ENCODE measurements at regions not wholly inside any gene's neighbourhood (a gene's known extent, or its start where the extent isn't known, plus 50 kb on each side); places are given as distances from the start of the nearest gene placed in this dataset.

DNA sequence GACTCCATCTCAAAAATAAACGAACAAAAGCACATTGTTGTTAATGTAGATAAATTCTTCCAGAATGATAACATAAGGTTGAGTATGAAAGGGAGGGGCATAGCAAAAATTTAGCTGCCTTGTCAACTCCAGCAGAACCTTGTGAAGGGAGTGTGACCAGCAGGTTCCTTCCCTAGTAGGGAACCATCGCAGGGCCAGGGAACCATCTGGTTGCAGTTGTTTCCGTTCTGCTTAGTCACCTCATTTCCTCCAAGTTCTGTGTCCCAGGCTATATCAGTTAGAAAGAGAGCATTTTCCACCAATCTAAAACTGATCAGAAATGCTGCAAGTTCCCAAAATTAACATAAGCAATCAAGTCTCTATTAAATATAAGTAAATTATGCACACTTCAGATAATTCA lies 126.7 kb upstream of the BLID start:
- TF ChIP-seq, protein P1, sequence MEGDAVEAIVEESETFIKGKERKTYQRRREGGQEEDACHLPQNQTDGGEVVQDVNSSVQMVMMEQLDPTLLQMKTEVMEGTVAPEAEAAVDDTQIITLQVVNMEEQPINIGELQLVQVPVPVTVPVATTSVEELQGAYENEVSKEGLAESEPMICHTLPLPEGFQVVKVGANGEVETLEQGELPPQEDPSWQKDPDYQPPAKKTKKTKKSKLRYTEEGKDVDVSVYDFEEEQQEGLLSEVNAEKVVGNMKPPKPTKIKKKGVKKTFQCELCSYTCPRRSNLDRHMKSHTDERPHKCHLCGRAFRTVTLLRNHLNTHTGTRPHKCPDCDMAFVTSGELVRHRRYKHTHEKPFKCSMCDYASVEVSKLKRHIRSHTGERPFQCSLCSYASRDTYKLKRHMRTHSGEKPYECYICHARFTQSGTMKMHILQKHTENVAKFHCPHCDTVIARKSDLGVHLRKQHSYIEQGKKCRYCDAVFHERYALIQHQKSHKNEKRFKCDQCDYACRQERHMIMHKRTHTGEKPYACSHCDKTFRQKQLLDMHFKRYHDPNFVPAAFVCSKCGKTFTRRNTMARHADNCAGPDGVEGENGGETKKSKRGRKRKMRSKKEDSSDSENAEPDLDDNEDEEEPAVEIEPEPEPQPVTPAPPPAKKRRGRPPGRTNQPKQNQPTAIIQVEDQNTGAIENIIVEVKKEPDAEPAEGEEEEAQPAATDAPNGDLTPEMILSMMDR (conservative IDR thresholded peaks at IDR 0.05; ENCODE audit: low read depth, low read length): no peak
- TF ChIP-seq POLR2A (IDR thresholded peaks at IDR 0.05; ENCODE audit: low read depth, low read length) (no peak), RFX5 (IDR thresholded peaks at IDR 0.05; ENCODE audit: low read depth, low read length) (no peak), MAZ (IDR thresholded peaks at IDR 0.05; ENCODE audit: borderline replicate concordance, low read depth, low read length) (no peak), RAD21 (IDR thresholded peaks at IDR 0.05; ENCODE audit: low read length) (no peak), BHLHE40 (IDR thresholded peaks at IDR 0.05; ENCODE audit: low read depth, low read length) (no peak), MXI1 (IDR thresholded peaks at IDR 0.05; ENCODE audit: borderline replicate concordance, low read depth, low read length) (no peak), NFE2L2 (IDR thresholded peaks at IDR 0.05; ENCODE audit: low read depth, low read length) (no peak), CEBPB (IDR thresholded peaks at IDR 0.05; ENCODE audit: low read depth, low read length) (no peak), FOS (IDR thresholded peaks at IDR 0.05; ENCODE audit: low read depth, low read length) (no peak)
- TF ChIP-seq, protein P2, sequence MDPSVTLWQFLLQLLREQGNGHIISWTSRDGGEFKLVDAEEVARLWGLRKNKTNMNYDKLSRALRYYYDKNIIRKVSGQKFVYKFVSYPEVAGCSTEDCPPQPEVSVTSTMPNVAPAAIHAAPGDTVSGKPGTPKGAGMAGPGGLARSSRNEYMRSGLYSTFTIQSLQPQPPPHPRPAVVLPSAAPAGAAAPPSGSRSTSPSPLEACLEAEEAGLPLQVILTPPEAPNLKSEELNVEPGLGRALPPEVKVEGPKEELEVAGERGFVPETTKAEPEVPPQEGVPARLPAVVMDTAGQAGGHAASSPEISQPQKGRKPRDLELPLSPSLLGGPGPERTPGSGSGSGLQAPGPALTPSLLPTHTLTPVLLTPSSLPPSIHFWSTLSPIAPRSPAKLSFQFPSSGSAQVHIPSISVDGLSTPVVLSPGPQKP (IDR thresholded peaks at IDR 0.05; ENCODE audit: borderline replicate concordance, low read depth, low read length): no peak
- no peak overlapping the region for H2BK120ac ChIP-seq (ENCODE audit: low read depth, low read length)
- no peaks in the 10 kb centered on the region for H4K20me1 ChIP-seq (ENCODE audit: insufficient read depth, low read length)
- H2BK15ac ChIP-seq (ENCODE audit: low read depth, low read length): no peak overlapping the region
- ChIA-PET POLR2A (ENCODE audit: unreplicated experiment) (no interaction called here), CTCF (no interaction called here)
- in situ Hi-C loops (cut with MboI; ENCODE audit: low sequenced_read_pairs) (no loop called here), intact Hi-C loops (cut with micrococcal nuclease) (no loop called here), dilution Hi-C loops (cut with HindIII; ENCODE audit: low sequenced_read_pairs, unreplicated experiment) (no loop called here)
- no peak overlapping the region for H3K4me3 ChIP-seq (ENCODE audit: insufficient read depth, low read depth, low read length)
- no peaks in the 10 kb centered on the region for H3K79me1 ChIP-seq (ENCODE audit: low read depth in 1 of 2, low read length in 2 of 2)
- no peaks in the 10 kb centered on the region; the same call in 1 of the 2 replicates for H3K9me3 ChIP-seq (ENCODE audit: control insufficient read depth, insufficient read depth, low read length)
- H2BK5ac ChIP-seq (ENCODE audit: low read depth, low read length, poor library complexity, severe bottlenecking): no peak overlapping the region
- H2BK20ac ChIP-seq (ENCODE audit: low read depth, low read length): no peak overlapping the region
- DNase-seq: no peak
- peaks cover 18% of the 10 kb centered on the region for H3K36me3 ChIP-seq (ENCODE audit: control insufficient read depth, insufficient read depth, low read length)
- WGBS, 2 experiments (ENCODE audit: extremely low coverage in 2 of 2, insufficient read length in 1 of 2): no CpG with 5 or more reads among the region's 3 CpGs
- no peak overlapping the region for H3K27ac ChIP-seq (ENCODE audit: insufficient read depth, low read length)
- no peak for ATAC-seq (ENCODE audit: low read depth)
- no peak overlapping the region for H3K23ac ChIP-seq (ENCODE audit: low read depth, low read length)
- no peak overlapping the region for H3K56ac ChIP-seq (ENCODE audit: extremely low read depth, insufficient read depth, low read length)
- no peak overlapping the region for H2AK5ac ChIP-seq (ENCODE audit: low read depth, low read length)
- BruUV-seq (replicated peaks): no TSS peak
- no peak overlapping the region for H2AK9ac ChIP-seq (replicated peaks; ENCODE audit: low read depth, low read length, poor library complexity)
- H3K9ac ChIP-seq (ENCODE audit: low read depth, low read length): no peak overlapping the region
- no peak overlapping the region for H2AFZ ChIP-seq (replicated peaks; ENCODE audit: low read length, poor library complexity)
- H3K4me1 ChIP-seq (ENCODE audit: control insufficient read depth, insufficient read depth, low read length): no peaks in the 10 kb centered on the region; the same call in 1 of the 2 replicates
- H3K4ac ChIP-seq (ENCODE audit: low read depth, low read length): no peak overlapping the region
- H3K4me2 ChIP-seq (ENCODE audit: low read depth, low read length): no peak overlapping the region
- no peak overlapping the region for H4K8ac ChIP-seq (ENCODE audit: low read depth in 2 of 2, low read length in 2 of 2)
- no peak overlapping the region for H3K14ac ChIP-seq (replicated peaks; ENCODE audit: low read depth, low read length)
- no peaks in the 10 kb centered on the region for H3K9me1 ChIP-seq (ENCODE audit: insufficient read depth, low read length)
- no peak overlapping the region for H4K5ac ChIP-seq (ENCODE audit: low read depth, low read length)
- no peak overlapping the region for H3K18ac ChIP-seq (ENCODE audit: low read depth, low read length)
- H3K27me3 ChIP-seq (ENCODE audit: control insufficient read depth, insufficient read depth, low read length): no peaks in the 10 kb centered on the region
- no peak overlapping the region for H4K91ac ChIP-seq (ENCODE audit: insufficient read depth, low read depth, low read length)
